GM23248 (cell line): ENCODE measurements at regions not wholly inside any gene's neighbourhood (a gene's known extent, or its start where the extent isn't known, plus 50 kb on each side); places are given as distances from the start of the nearest gene placed in this dataset.

Source experiments
- DNase-seq: peaks from one replicate; pipeline ENCODE4 v3.0.0-alpha.2; 2015
- H2AFZ ChIP-seq: fragments of 200-600 bp; sonication (generic); 2 replicates; pipeline ENCODE4 v1.6.1; 2016; ENCODE audit warnings: antibody characterized with exemption
- H3F3A ChIP-seq: fragments of 200-600 bp; sonication (generic); 2 replicates; pipeline ENCODE4 v1.6.1; 2016; ENCODE audit warnings: mild to moderate bottlenecking, antibody characterized with exemption, mixed run types; ENCODE audit not compliant: insufficient read depth
- H3K27ac ChIP-seq: fragments of 200-600 bp; sonication (generic); 2 replicates; pipeline ENCODE4 v1.5.1; 2016; ENCODE audit warnings: mild to moderate bottlenecking
- H3K27me3 ChIP-seq: fragments of 200-600 bp; sonication (generic); replicated peaks from 2 replicates; pipeline ENCODE4 v1.6.1; 2016; ENCODE audit warnings: mild to moderate bottlenecking; ENCODE audit not compliant: insufficient read depth
- H3K36me3 ChIP-seq: fragments of 200-600 bp; sonication (generic); 2 replicates; pipeline ENCODE4 v1.6.1; 2016; ENCODE audit warnings: low read depth, mild to moderate bottlenecking
- H3K4me1 ChIP-seq: fragments of 200-600 bp; sonication (generic); 2 replicates; pipeline ENCODE4 v1.6.1; 2016; ENCODE audit warnings: mild to moderate bottlenecking; ENCODE audit not compliant: insufficient read depth
- H3K4me2 ChIP-seq: fragments of 200-600 bp; sonication (generic); one replicate; pipeline ENCODE4 v1.6.1; 2016; ENCODE audit warnings: mild to moderate bottlenecking; ENCODE audit not compliant: unreplicated experiment
- H3K4me3 ChIP-seq: fragments of 200-600 bp; sonication (generic); 2 replicates; pipeline ENCODE4 v1.5.1; 2016; ENCODE audit warnings: mild to moderate bottlenecking
- H3K79me2 ChIP-seq: fragments of 200-600 bp; sonication (generic); 2 replicates; pipeline ENCODE4 v1.6.1; 2016; ENCODE audit warnings: mild to moderate bottlenecking; ENCODE audit not compliant: insufficient read depth
- H3K9ac ChIP-seq: fragments of 200-600 bp; sonication (generic); 2 replicates; pipeline ENCODE4 v1.6.1; 2016; ENCODE audit warnings: mild to moderate bottlenecking
- H3K9me2 ChIP-seq: fragments of 200-600 bp; sonication (generic); 2 replicates; pipeline ENCODE4 v1.6.1; 2016; ENCODE audit warnings: mixed run types, mild to moderate bottlenecking, moderate library complexity; ENCODE audit not compliant: insufficient read depth
- H3K9me3 ChIP-seq: fragments of 200-600 bp; sonication (generic); one replicate; pipeline ENCODE4 v1.6.1; 2017; ENCODE audit warnings: low read depth
- H4K20me1 ChIP-seq: fragments of 200-600 bp; sonication (generic); 2 replicates; pipeline ENCODE4 v1.6.0; 2016; ENCODE audit not compliant: insufficient read depth
- EZH2 ChIP-seq: fragments of 200-600 bp; sonication (generic); IDR thresholded peaks from 2 replicates; pipeline ENCODE4 v1.6.1; 2018; ENCODE audit warnings: antibody characterized with exemption, mild to moderate bottlenecking; ENCODE audit not compliant: insufficient read depth, poor library complexity, severe bottlenecking
- EZH2phosphoT487 ChIP-seq: fragments of 200-600 bp; sonication (generic); IDR thresholded peaks from 2 replicates; pipeline ENCODE4 v1.6.1; 2018; ENCODE audit warnings: antibody characterized with exemption, moderate library complexity, mild to moderate bottlenecking, low read depth; ENCODE audit not compliant: insufficient read depth
- WGBS, 2 experiments: methylation state at CpG; one replicate each; pipeline ENCODE4 v1.1.6; 2015 to 2017; ENCODE audit warnings: low lambda C conversion rate in 2 of 2, low coverage in 1 of 2; ENCODE audit errors: missing lambda C conversion rate in 2 of 2; 5-methylcytosine and 5-hydroxymethylcytosine counted together
- in situ Hi-C: fragments of 300-500 bp; cut with MboI; formaldehyde crosslinking; loops from 2 replicates; pipeline ENCODE4 v1.15.0; 2020

- Histone ChIP-seq H3K27ac (no peak overlapping the region), H3F3A (no peaks in the 10 kb centered on the region), H3K4me3 (no peak overlapping the region), H3K9ac (no peak overlapping the region), H3K27me3 (peaks cover 13% of the 10 kb centered on the region), H3K4me2 (no peak overlapping the region), H2AFZ (no peak overlapping the region), H3K4me1 (no peaks in the 10 kb centered on the region), H3K9me2 (no peaks in the 10 kb centered on the region), H3K9me3 (no peaks in the 10 kb centered on the region), H4K20me1 (no peaks in the 10 kb centered on the region), H3K79me2 (no peaks in the 10 kb centered on the region), H3K36me3 (no peaks in the 10 kb centered on the region)
- 17 to 29% methylated on average over 7 of the region's 7 CpGs for WGBS, 2 experiments
- DNase-seq = no peak
- in situ Hi-C loops = no loop called here
- TF ChIP-seq EZH2 (no peak), EZH2phosphoT487 (no peak)
Observed at GRCh38 chr20:6715401-6715941, 52.0 kb upstream of the BMP2 start.

GRCh38 chr20:6714279-6714711 is 53.2 kb upstream of the BMP2 start:
- Histone ChIP-seq H3K9me2 (no peaks in the 10 kb centered on the region), H3K4me3 (no peak overlapping the region), H3K9ac (no peak overlapping the region), H3K79me2 (no peaks in the 10 kb centered on the region), H3K4me2 (no peak overlapping the region), H3K36me3 (no peaks in the 10 kb centered on the region), H3K27ac (no peak overlapping the region), H3K4me1 (no peaks in the 10 kb centered on the region), H4K20me1 (no peaks in the 10 kb centered on the region), H2AFZ (no peak overlapping the region), H3F3A (no peaks in the 10 kb centered on the region), H3K9me3 (no peaks in the 10 kb centered on the region), H3K27me3 (peaks cover 7% of the 10 kb centered on the region; the same call in 1 of the 2 replicates)
- no peak for DNase-seq
- WGBS, 2 experiments = 69 to 72% methylated on average over 5 of the region's 5 CpGs
- TF ChIP-seq EZH2phosphoT487 (no peak), EZH2 (no peak)
- in situ Hi-C loops = no loop called here

GRCh38 chr20:6711951-6712649 is 55.4 kb upstream of the BMP2 start:
- in situ Hi-C loops = no loop called here
- 79 to 80% methylated on average over 12 of the region's 12 CpGs for WGBS, 2 experiments

GRCh38 chr20:6709910-6710595 is 57.4 kb upstream of the BMP2 start:
- no peak overlapping the region for H2AFZ ChIP-seq
- H3F3A ChIP-seq = 0 out of 2 replicates have a peak, but pooled peaks cover 1% of the 10 kb centered on the region
- 39 to 41% methylated on average over 4 of the region's 4 CpGs for WGBS, 2 experiments
- peaks cover 5% of the 10 kb centered on the region; the same call in 1 of the 2 replicates for H3K4me1 ChIP-seq
- no peak for DNase-seq
- H3K79me2 ChIP-seq = no peaks in the 10 kb centered on the region
- no peak overlapping the region for H3K9ac ChIP-seq
- no peak for TF ChIP-seq EZH2phosphoT487
- TF ChIP-seq EZH2 = no peak
- no peaks in the 10 kb centered on the region for H3K9me3 ChIP-seq
- H3K27me3 ChIP-seq = no peaks in the 10 kb centered on the region
- H3K4me2 ChIP-seq = no peak overlapping the region
- no peak overlapping the region for H3K4me3 ChIP-seq
- H4K20me1 ChIP-seq = no peaks in the 10 kb centered on the region
- no peak overlapping the region for H3K27ac ChIP-seq
- H3K36me3 ChIP-seq = no peaks in the 10 kb centered on the region
- in situ Hi-C loops = no loop called here
- H3K9me2 ChIP-seq = no peaks in the 10 kb centered on the region

More at GRCh38 chr20:6711951-6712649, 55.4 kb upstream of the BMP2 start:
- Histone ChIP-seq H3K4me2 (no peak overlapping the region), H3K9me3 (no peaks in the 10 kb centered on the region), H3K27ac (no peak overlapping the region), H3K9me2 (no peaks in the 10 kb centered on the region), H4K20me1 (no peaks in the 10 kb centered on the region), H3K36me3 (no peaks in the 10 kb centered on the region), H3K4me3 (no peak overlapping the region), H3K79me2 (no peaks in the 10 kb centered on the region), H3K9ac (no peak overlapping the region), H2AFZ (no peak overlapping the region), H3F3A (no peaks in the 10 kb centered on the region), H3K27me3 (peaks cover under 1% of the 10 kb centered on the region; the same call in 1 of the 2 replicates), H3K4me1 (no peaks in the 10 kb centered on the region)
- no peak for DNase-seq
- no peak for TF ChIP-seq EZH2
- no peak for TF ChIP-seq EZH2phosphoT487
